HCT116 (cell line): ENCODE measurements at regions not wholly inside any gene's neighbourhood (a gene's known extent, or its start where the extent isn't known, plus 50 kb on each side); places are given as distances from the start of the nearest gene placed in this dataset.

Source experiments
- ATAC-seq: fragments of 200-7000 bp; cut with Tn5 transposase; 2 replicates; pipeline ENCODE4 v1.9.1; 2020; ENCODE audit warnings: mild to moderate bottlenecking, moderate library complexity
- BruUV-seq: library from RNA; stranded (reverse); fragments of 400-500 nt; replicated peaks from 2 replicates; lab custom pipeline; 2021; lab: Mats Ljungman, UMichigan
- CTCF ChIA-PET: fragments of 300-600 bp; sonication (Branson Sonifier 250); formaldehyde crosslinking; loops from one replicate; lab custom pipeline; 2021; ENCODE audit warnings: antibody characterized with exemption; lab: Charles Lee
- POLR2A ChIA-PET: fragments of 300-600, 350-600 bp; sonication (Branson Sonifier 250); formaldehyde crosslinking; loops from one replicate; lab custom pipeline; 2021; ENCODE audit warnings: antibody characterized with exemption; lab: Charles Lee
- RAD21 ChIA-PET, 2 experiments: fragments of 300-600 bp; sonication (Branson Sonifier 250); formaldehyde crosslinking; loops; one replicate each; lab custom pipeline; 2023; ENCODE audit warnings: low total read pairs in 2 of 2; ENCODE audit not compliant: uncharacterized antibody in 2 of 2, unreplicated experiment in 2 of 2, low non-redundant PET in 1 of 2; lab: Charles Lee
- DNase-seq: peaks from one replicate; pipeline ENCODE4 v3.0.0-alpha.2; 2010; ENCODE audit warnings: low read depth, low spot score
- H2AFZ ChIP-seq: fragments of 200-600 bp; shearing (Covaris generic), sonication (generic); 2 replicates; pipeline ENCODE4 v1.6.1; 2017; ENCODE audit warnings: low read depth, mixed run types, mixed read lengths, antibody characterized with exemption, low read length; ENCODE audit not compliant: poor library complexity, severe bottlenecking
- H3K27ac ChIP-seq: 2 replicates; pipeline ENCODE4 v1.5.1; 2012; ENCODE audit warnings: low read depth, low read length
- H3K27me3 ChIP-seq: fragments of 200-600 bp; sonication (generic); 2 replicates; pipeline ENCODE4 v1.6.1; 2016; ENCODE audit warnings: mixed run types, low read length, mixed read lengths; ENCODE audit not compliant: insufficient read depth
- H3K36me3 ChIP-seq, 2 experiments: fragments of 200-500 bp in 1 of 2; fragments of 200-600 bp in 1 of 2; sonication (Bioruptor generic) in 1 of 2; sonication (generic) in 1 of 2; 2 replicates each; pipeline versions ENCODE4 v1.5.1 to v1.6.1; 2014 to 2016; ENCODE audit warnings: low read length in 2 of 2, inconsistent platforms in 1 of 2, mixed read lengths in 1 of 2, mixed run types in 1 of 2; ENCODE audit not compliant: insufficient read depth in 2 of 2, control insufficient read depth in 1 of 2
- H3K4me1 ChIP-seq, 2 experiments: fragments of 200-600 bp in 1 of 2; sonication (generic) in 1 of 2; 2 replicates each; pipeline versions ENCODE4 v1.5.1 to v1.6.1; 2012 to 2017; ENCODE audit warnings: low read length in 2 of 2, inconsistent platforms in 1 of 2, mild to moderate bottlenecking in 1 of 2, mixed read lengths in 1 of 2, mixed run types in 1 of 2, moderate library complexity in 1 of 2; ENCODE audit not compliant: insufficient read depth in 2 of 2, control insufficient read depth in 1 of 2
- H3K4me2 ChIP-seq: fragments of 200-600 bp; sonication (generic); 2 replicates; pipeline ENCODE4 v1.6.1; 2017; ENCODE audit warnings: mixed run types, low read length, mixed read lengths
- H3K4me3 ChIP-seq, 2 experiments: fragments of 200-600 bp in 1 of 2; sonication (generic) in 1 of 2; replicated peaks in 1 of 2; 2 replicates each; pipeline ENCODE4 v1.5.1; 2011 to 2016; ENCODE audit warnings: low read length in 2 of 2, control low read depth in 1 of 2, low read depth in 1 of 2, mild to moderate bottlenecking in 1 of 2, mixed read lengths in 1 of 2, mixed run types in 1 of 2
- H3K79me2 ChIP-seq: fragments of 200-600 bp; sonication (generic); 2 replicates; pipeline ENCODE4 v1.6.1; 2017; ENCODE audit warnings: mild to moderate bottlenecking, mixed run types, low read length, moderate library complexity, mixed read lengths; ENCODE audit not compliant: insufficient read depth
- H3K9ac ChIP-seq: fragments of 200-600 bp; sonication (generic); 2 replicates; pipeline ENCODE4 v1.6.1; 2016; ENCODE audit warnings: low read length, mixed read lengths
- H3K9me2 ChIP-seq: fragments of 200-600 bp; sonication (generic), shearing (Covaris generic); 2 replicates; pipeline ENCODE4 v1.6.1; 2017; ENCODE audit warnings: mixed run types, mild to moderate bottlenecking, moderate library complexity; ENCODE audit not compliant: insufficient read depth
- H3K9me3 ChIP-seq, 2 experiments: fragments of 200-500 bp in 1 of 2; fragments of 200-600 bp in 1 of 2; sonication (Bioruptor generic) in 1 of 2; sonication (generic) in 1 of 2; 2 replicates each; pipeline ENCODE4 v1.6.1; 2014 to 2017; ENCODE audit warnings: low read length in 2 of 2, mixed read lengths in 2 of 2, inconsistent platforms in 1 of 2, low read depth in 1 of 2, mild to moderate bottlenecking in 1 of 2, mixed run types in 1 of 2, moderate library complexity in 1 of 2; ENCODE audit not compliant: control insufficient read depth in 1 of 2, insufficient read depth in 1 of 2
- H4K20me1 ChIP-seq: fragments of 200-600 bp; sonication (generic), shearing (Covaris generic); 2 replicates; pipeline ENCODE4 v1.6.1; 2017; ENCODE audit warnings: mixed run types, mild to moderate bottlenecking, moderate library complexity; ENCODE audit not compliant: insufficient read depth
- ATF3 ChIP-seq: IDR thresholded peaks from 2 replicates; pipeline ENCODE4 v1.6.1; 2012
- CBX3 ChIP-seq: IDR thresholded peaks from 2 replicates; pipeline ENCODE4 v1.6.1; 2012; ENCODE audit warnings: low read depth
- CEBPB ChIP-seq: IDR thresholded peaks from 2 replicates; pipeline ENCODE4 v1.6.1; 2012; ENCODE audit warnings: low read depth
- EGR1 ChIP-seq: IDR thresholded peaks from 2 replicates; pipeline ENCODE4 v1.6.1; 2012; ENCODE audit warnings: low read depth
- ELF1 ChIP-seq: IDR thresholded peaks from 2 replicates; pipeline ENCODE4 v1.6.1; 2012; ENCODE audit warnings: low read depth, borderline replicate concordance
- EZH2 ChIP-seq: fragments of 200-600 bp; sonication (generic); IDR thresholded peaks from 2 replicates; pipeline ENCODE4 v1.6.1; 2017; ENCODE audit warnings: antibody characterized with exemption, mixed run types
- EZH2phosphoT487 ChIP-seq: fragments of 200-600 bp; IDR thresholded peaks from 2 replicates; pipeline ENCODE4 v1.6.1; 2018; ENCODE audit warnings: antibody characterized with exemption, borderline replicate concordance
- FOSL1 ChIP-seq: IDR thresholded peaks from 2 replicates; pipeline ENCODE4 v1.6.1; 2012; ENCODE audit warnings: low read depth
- JUND ChIP-seq: IDR thresholded peaks from 2 replicates; pipeline ENCODE4 v1.6.1; 2012
- MAX ChIP-seq: IDR thresholded peaks from 2 replicates; pipeline ENCODE4 v1.6.1; 2012
- POLR2A ChIP-seq: IDR thresholded peaks from 2 replicates; pipeline ENCODE4 v1.7.0; 2011; ENCODE audit warnings: borderline replicate concordance; ENCODE audit not compliant: insufficient read depth, insufficient read length; ENCODE audit errors: extremely low read depth
- POLR2AphosphoS5 ChIP-seq: IDR thresholded peaks from 2 replicates; pipeline ENCODE4 v1.6.1; 2011; ENCODE audit warnings: mild to moderate bottlenecking, low read depth, low read length, moderate library complexity
- RAD21 ChIP-seq: IDR thresholded peaks from 2 replicates; pipeline ENCODE4 v1.6.1; 2012; ENCODE audit warnings: low read depth, mild to moderate bottlenecking
- REST ChIP-seq: IDR thresholded peaks from 2 replicates; pipeline ENCODE4 v1.6.1; 2012; ENCODE audit warnings: low read depth
- SIN3A ChIP-seq: IDR thresholded peaks from 2 replicates; pipeline ENCODE4 v1.6.1; 2012; ENCODE audit warnings: low read depth
- SP1 ChIP-seq: IDR thresholded peaks from 2 replicates; pipeline ENCODE4 v1.6.1; 2012; ENCODE audit warnings: low read depth
- SRF ChIP-seq: IDR thresholded peaks from 2 replicates; pipeline ENCODE4 v1.6.1; 2012; ENCODE audit warnings: low read depth
- TCF7L2 ChIP-seq: IDR thresholded peaks from 2 replicates; pipeline ENCODE4 v1.7.0; 2011; ENCODE audit warnings: borderline replicate concordance, inconsistent platforms; ENCODE audit not compliant: insufficient read depth, insufficient read length; ENCODE audit errors: extremely low read depth
- YY1 ChIP-seq: IDR thresholded peaks from 2 replicates; pipeline ENCODE4 v1.6.1; 2011; ENCODE audit warnings: low read length, low read depth, moderate library complexity, mild to moderate bottlenecking; ENCODE audit not compliant: insufficient replicate concordance; ENCODE audit errors: extremely low read depth
- ZFX ChIP-seq: fragments of 450-650 bp; IDR thresholded peaks from 2 replicates; pipeline ENCODE4 v1.6.1; 2017
- ZNF274 ChIP-seq: fragments of 200-500 bp; sonication (Bioruptor generic); IDR thresholded peaks from 2 replicates; pipeline ENCODE4 v1.6.1; 2014; ENCODE audit warnings: mild to moderate bottlenecking, low read depth, low read length, inconsistent platforms
- intact Hi-C: fragments of 100-400 bp; cut with micrococcal nuclease; formaldehyde crosslinking; loops from 2 replicates; pipeline ENCODE4 v1.10.0; 2022

GRCh38 chrX:7409866-7410265, 261.9 kb upstream of the PUDP start:
- CTCF ChIA-PET: no interaction called here

GRCh38 chrX:7399373-7399772, 251.4 kb upstream of the PUDP start:
- no peak for ATAC-seq

More at GRCh38 chrX:7409866-7410265, 261.9 kb upstream of the PUDP start:
- ATAC-seq (no peak), DNase-seq (no peak)
- Histone ChIP-seq H3K4me3 (no peak overlapping the region), H3K27me3 (no peaks in the 10 kb centered on the region), H3K4me2 (no peak overlapping the region), H3K9ac (no peak overlapping the region)
- TF ChIP-seq ELF1: no peak
- no peak for TF ChIP-seq EGR1
- no peak for TF ChIP-seq POLR2A
- TF ChIP-seq SIN3A: no peak
- no peak for TF ChIP-seq EZH2
- TF ChIP-seq FOSL1: no peak
- no peak for TF ChIP-seq SP1
- no peak for TF ChIP-seq CEBPB
- TF ChIP-seq, all 23 proteins: peak for 0
- H3K36me3 ChIP-seq: no peaks in the 10 kb centered on the region
- H2AFZ ChIP-seq: no peak overlapping the region
- H3K9me3 ChIP-seq: no peaks in the 10 kb centered on the region
- no peaks in the 10 kb centered on the region for H3K9me2 ChIP-seq
- H3K79me2 ChIP-seq: no peaks in the 10 kb centered on the region
- ChIA-PET RAD21 (no interaction called here), POLR2A (no interaction called here)
- intact Hi-C loops: no loop called here
- BruUV-seq: no TSS peak
- no peaks in the 10 kb centered on the region for H3K4me1 ChIP-seq
- H3K27ac ChIP-seq: no peak overlapping the region
- H4K20me1 ChIP-seq: no peaks in the 10 kb centered on the region

More at GRCh38 chrX:7399373-7399772, 251.4 kb upstream of the PUDP start:
- Histone ChIP-seq H3K9me2 (no peaks in the 10 kb centered on the region), H3K79me2 (no peaks in the 10 kb centered on the region), H3K27ac (no peak overlapping the region), H3K4me2 (no peak overlapping the region)
- RAD21 ChIA-PET: no interaction called here
- TF ChIP-seq CBX3 (no peak), MAX (no peak), ATF3 (no peak), EZH2 (no peak), CEBPB (no peak), ZNF274 (no peak), REST (no peak), POLR2AphosphoS5 (no peak), JUND (no peak), POLR2A (no peak), ZFX (no peak), YY1 (no peak), TCF7L2 (no peak), FOSL1 (no peak), SRF (no peak), RAD21 (no peak), EZH2phosphoT487 (no peak), ELF1 (no peak), SP1 (no peak)
- TF ChIP-seq, all 23 proteins: peak for 0
- no TSS peak for BruUV-seq
- H3K9ac ChIP-seq: no peak overlapping the region
- H2AFZ ChIP-seq: no peak overlapping the region
- no peaks in the 10 kb centered on the region for H3K9me3 ChIP-seq
- POLR2A ChIA-PET: no interaction called here
- no peaks in the 10 kb centered on the region for H3K36me3 ChIP-seq
- H3K27me3 ChIP-seq: no peaks in the 10 kb centered on the region
- CTCF ChIA-PET: no interaction called here
- no peak overlapping the region for H3K4me3 ChIP-seq
- intact Hi-C loops: no loop called here
- no peak for DNase-seq
- H4K20me1 ChIP-seq: no peaks in the 10 kb centered on the region
- H3K4me1 ChIP-seq: no peaks in the 10 kb centered on the region
